SHP77 treated with DMSO at 0.1 percent for 48 hours (cell line): ENCODE measurements at regions not wholly inside any gene's neighbourhood (a gene's known extent, or its start where the extent isn't known, plus 50 kb on each side); places are given as distances from the start of the nearest gene placed in this dataset.

Experiments used
- DNase-seq: peaks from one replicate; lab custom pipeline; 2025; lab: John Stamatoyannopoulos, UW

GRCh38 chr3:76624164-76624563 lies 415.7 kb upstream of the ROBO2 start:
- no peak for DNase-seq

- DNase-seq, result no peak
Measured at GRCh38 chr3:76627236-76627635, 412.7 kb upstream of the ROBO2 start.

- DNase-seq, result no peak
Measured at GRCh38 chr3:76631251-76631650, 408.6 kb upstream of the ROBO2 start.

GRCh38 chr3:76638006-76638405 lies 401.9 kb upstream of the ROBO2 start:
- DNase-seq, result no peak

DNA sequence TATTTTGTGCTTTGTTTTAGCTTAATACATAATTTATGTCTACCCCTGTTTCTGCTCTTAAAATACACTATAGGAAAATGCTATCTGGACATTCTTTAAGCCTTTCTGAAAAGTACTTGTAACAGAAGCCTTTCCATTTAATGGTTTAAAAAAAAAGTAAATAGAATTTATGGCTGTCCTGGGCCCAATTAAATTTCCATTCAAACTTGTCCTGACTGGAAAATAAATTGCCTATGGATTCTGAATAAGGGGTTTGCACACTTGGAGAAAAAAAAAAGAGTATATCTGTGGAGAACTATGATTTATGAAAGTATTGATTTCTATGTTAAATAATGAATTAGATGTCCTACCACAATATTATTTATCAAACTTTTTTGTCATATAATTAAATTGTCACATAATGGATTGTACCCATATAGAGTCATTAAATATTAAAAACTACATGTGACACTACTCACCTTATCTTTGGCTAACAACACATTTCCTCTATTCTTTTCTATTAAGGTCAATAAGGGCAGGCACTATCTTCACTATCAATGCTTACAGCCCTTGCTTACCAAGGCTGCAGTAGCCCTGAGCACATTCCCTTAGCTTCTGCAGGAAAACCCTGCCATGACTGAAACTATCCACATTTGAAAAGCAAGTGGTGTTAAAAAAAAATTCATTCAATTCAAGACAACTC lies 396.1 kb upstream of the ROBO2 start:
- DNase-seq, result no peak

- DNase-seq, result no peak
Measured at GRCh38 chr3:76644305-76644675, 395.6 kb upstream of the ROBO2 start.

DNA sequence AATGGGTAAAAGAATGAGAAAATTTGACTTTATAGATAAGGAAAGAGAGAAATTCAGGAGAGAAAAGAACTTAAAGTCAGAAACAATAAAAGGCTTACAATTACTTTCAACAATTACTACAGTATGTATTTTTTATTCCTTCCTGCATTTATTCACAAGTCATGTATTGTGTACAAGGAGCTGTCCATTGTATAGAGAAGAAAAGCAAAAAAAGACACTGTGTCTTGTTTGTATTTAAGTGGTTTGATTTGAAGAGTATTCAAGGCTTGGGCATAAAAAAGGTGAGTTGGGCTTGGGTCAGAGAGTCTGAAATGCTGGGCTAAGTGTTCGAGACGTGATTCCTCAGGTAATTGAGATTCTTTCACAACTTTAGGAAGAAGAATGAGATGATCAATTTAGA lies 394.2 kb upstream of the ROBO2 start:
- no peak for DNase-seq

GRCh38 chr3:76646921-76647562 lies 392.9 kb upstream of the ROBO2 start:
- no peak for DNase-seq

GRCh38 chr3:76651784-76652183 lies 388.1 kb upstream of the ROBO2 start:
- no peak for DNase-seq

DNA sequence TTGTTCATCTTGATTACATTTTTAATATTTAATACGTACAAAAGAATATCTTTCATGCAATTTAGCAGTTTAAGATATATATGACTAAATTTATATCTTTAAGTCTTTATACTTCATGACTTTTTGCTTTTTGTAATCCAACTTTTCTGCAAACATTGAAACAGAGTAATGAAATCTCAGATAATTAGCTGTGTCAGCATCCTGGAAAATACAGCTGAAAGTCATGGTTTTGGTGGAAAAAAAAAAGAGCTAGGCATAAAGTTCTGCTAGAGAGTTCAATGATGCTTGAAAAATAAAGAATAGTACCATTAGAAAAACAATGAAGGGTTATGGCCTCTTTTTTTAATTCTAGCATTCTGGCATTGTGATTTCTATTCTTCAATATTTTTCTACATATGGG lies 387.4 kb upstream of the ROBO2 start:
- no peak for DNase-seq

DNA sequence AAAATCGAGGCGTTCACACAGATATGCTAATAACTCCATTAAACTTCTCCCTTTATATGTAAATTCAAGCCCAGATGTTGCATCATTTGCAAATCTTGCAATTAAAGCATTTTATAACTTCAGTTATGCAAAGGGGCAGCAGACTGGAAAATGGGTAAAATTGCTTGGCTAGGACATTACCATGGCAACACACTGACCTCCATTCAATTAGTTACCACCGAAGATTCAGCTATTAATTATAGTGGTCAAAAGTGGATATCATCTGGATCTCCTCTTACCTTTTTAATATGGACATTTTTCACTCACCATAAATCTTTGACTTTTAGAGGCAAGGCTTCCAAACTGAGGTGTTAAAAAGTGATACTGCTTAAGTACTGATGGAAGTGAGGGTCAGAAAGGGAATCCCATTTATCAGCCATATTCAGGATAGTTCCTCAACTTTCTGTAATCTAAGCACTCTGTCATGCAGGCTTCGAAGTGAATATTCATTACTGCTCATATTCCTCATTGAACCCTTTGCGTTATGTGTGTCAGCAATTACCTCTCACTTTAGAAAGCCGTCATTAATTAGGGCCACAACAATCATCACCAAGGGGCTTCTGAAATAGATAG lies 386.2 kb upstream of the ROBO2 start:
- DNase-seq, result no peak

- DNase-seq, result no peak
Measured at GRCh38 chr3:76656531-76657070, 383.3 kb upstream of the ROBO2 start.

DNA sequence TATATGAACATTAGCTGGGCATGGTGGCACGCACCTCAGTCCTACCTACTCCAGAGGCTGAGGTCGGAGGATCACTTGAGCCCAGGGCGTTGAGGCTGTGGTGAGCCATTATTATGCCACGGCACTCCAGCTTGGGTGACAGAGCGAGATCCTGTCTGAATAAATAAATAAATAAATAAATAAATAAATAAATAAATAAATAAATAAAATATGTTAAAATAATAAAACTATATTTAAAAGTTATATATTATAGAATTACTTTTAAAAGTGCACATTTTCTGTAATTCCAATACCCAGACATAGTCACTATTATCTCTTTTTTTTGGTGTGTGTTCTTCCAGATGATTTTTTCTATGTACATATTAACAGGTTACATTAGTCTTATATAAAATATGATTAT lies 382.0 kb upstream of the ROBO2 start:
- no peak for DNase-seq

DNA sequence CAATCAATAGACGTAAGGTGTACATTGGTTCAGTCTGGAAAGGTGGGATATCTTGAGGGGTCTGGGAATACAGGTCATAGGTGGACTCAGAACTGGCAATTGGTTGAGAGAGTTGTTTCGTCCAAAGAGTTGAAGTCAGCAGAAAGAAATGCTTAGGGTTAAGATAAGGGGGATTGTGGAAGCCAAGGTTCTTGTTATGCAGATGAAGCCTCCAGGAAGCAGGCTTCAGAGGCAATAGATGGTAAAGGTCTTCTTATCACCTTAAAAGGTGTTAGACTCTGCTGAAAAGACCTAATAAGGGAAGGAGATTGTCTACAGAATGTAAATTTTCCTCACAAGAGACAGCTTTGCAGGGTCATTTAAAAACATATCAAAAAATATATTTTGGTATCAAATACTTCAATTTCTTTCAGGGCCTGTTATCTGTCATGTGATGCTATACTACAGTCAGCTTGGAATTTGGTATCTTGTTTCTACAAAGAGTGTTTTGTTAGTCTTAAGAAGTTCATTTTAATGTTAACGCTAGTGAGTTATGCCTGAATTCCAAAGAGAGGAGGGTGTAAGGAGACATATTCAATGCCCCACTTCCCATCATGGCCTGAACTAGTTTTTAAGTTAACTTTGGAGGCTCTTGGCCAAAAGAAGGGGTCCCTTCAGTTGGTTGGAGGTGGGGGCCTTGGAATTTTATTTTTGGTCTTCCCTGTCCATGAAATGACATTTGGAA lies 378.2 kb upstream of the ROBO2 start:
- DNase-seq, result no peak

DNA sequence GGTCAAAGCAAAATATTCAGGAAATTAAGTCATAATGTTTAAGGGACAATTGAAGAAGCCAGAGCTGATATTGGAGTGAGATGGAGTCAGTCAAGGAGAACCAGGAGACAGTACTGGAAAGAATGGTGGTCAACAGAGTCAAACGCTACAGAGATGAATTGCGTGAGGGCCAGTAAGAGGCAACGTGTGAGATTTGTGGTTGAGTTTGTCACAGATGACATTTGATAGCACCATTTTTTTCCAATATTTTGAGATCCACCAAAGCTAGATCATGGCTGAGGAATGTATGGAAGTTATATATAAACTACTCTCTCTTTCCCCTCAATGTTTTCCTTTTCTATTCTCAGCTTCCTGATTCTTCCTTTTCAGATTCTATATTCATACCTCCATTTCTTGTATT lies 375.1 kb upstream of the ROBO2 start:
- DNase-seq, result no peak

DNA sequence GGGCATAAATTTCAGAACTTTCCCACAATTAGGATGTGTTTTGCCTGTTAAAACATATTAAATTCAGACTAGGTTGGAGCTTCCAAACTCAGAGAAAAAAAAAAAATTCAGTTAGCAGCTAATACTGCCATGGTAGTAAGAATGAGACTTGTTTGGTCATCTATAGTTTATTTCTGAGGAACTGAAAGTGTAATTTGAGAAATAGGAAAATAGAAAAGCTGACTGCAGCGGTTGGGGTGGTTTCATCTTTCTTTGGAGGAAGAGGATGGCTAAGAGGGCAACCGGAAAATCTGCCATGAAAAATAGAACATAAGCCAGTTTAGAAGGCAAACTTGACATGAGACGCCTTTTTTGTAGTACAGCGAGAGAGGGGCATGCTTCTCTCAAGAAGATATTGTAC lies 371.2 kb upstream of the ROBO2 start:
- no peak for DNase-seq

DNA sequence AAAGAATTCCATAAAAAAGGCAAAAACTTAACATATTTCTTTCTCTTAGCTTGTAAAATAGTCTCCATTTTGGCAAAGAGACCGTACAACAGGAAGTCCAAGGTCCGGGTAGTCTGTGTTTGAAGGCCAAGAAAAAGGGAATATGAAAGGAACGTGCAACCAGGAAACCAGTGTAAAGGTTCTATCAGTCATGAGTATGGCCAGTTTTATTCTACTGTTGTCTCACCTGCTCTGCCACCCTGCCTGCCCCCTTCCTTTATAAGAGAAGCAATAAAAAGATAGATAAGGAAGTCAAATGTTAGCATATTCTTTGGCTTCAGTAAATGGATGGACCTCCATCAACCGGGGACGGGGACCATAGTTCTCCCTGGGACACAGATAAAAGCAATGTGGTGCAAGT lies 370.6 kb upstream of the ROBO2 start:
- DNase-seq, result no peak

- DNase-seq, result no peak
Measured at GRCh38 chr3:76673171-76673570, 366.7 kb upstream of the ROBO2 start.

GRCh38 chr3:76679541-76679940 lies 360.4 kb upstream of the ROBO2 start:
- no peak for DNase-seq

DNA sequence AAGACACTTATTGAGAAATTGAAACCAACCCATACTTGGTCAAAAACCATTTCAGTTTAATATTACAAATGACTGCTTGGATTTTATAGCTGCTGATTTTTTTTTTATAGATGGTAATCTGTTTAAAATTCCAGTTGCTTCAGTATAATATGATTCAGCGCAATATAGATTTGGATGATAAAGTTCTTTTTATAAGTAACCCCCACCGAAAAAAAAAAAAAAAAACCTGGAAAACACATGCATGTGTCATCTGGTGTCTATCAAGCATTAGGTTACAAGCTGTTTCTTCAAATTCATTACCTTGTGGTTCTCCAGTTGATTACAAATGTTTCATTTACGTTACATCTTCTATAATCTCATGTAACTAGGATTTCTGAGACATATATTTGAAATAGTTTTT lies 356.6 kb upstream of the ROBO2 start:
- DNase-seq, result no peak

DNA sequence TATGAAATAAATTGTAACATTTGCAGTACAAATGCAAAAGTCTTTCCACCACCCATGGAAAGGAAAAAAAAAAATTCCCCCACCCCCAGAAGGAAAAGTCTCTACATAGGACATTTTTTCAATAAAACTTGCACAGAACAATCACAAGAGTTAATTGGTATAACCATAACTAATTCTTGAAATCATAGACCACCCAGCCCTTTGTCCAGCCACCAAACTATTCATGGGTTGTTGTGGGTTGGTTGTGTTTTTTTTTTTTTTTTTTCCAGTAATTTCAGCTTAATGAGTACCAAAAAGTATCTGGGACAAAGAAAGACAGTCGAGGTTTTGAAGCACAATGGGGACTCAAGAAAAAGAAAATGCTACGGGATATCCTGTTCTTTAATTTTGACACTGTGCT lies 355.0 kb upstream of the ROBO2 start:
- DNase-seq, result no peak

DNA sequence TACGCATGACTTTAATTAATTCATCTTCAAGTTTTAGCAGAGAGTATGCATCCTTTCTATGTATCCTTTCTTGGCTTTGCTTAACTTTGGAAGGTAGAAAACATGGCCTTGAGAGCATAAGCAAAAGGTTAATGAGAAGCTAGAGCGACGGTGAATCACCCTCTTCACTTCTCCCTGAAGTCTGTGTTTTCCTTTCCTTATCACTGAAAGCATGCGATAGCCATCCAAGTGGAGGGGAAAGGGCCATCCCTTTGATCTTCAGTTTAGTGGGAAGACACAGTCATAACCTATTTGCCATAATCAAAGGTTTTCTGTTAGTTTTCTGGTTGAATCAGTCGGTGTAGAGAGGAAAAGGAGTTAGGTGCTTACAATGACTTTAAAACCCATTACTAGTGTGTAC lies 354.0 kb upstream of the ROBO2 start:
- no peak for DNase-seq

DNA sequence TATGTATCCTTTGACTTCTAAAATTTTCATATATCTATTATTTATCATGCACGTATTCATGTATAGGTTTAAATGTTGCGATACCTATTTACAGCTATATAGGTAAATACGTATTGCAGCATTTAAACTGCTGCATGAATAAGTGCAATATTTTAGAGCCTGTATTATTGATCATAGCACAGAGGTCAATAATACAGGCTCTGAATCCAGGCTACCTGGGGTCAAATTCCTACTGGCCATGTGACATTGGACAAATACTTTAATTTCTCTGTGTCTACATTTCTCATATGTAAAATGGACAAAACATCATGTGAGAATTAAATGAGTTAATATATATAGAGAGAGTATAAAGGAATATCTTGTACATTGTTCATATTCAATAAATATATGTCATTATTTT lies 352.9 kb upstream of the ROBO2 start:
- no peak for DNase-seq
